HFFc6 (cell line): ENCODE measurements at regions not wholly inside any gene's neighbourhood (a gene's known extent, or its start where the extent isn't known, plus 50 kb on each side); places are given as distances from the start of the nearest gene placed in this dataset.
A peak's percentile ranks its signal among the peaks of the same experiment; 100 is the strongest.
"Not testable (repeated sequence)": the region's sequence is repeated elsewhere in the genome, so short reads cannot be mapped to it uniquely, and the experiment has no call there.

Experiments
- DNase-seq: peaks from one replicate; pipeline ENCODE4 v3.0.0-alpha.2; 2018
- H3K27ac Mint-ChIP-seq: 2 replicates; pipeline ENCODE4 v1.8.0; 2020; ENCODE audit warnings: mild to moderate bottlenecking, mixed read lengths
- H3K27me3 Mint-ChIP-seq: 2 replicates; pipeline ENCODE4 v1.8.0; 2021; ENCODE audit warnings: mild to moderate bottlenecking, moderate library complexity, mixed read lengths; ENCODE audit not compliant: insufficient read depth
- H3K36me3 Mint-ChIP-seq: 2 replicates; pipeline ENCODE4 v1.8.0; 2021; ENCODE audit warnings: low read depth, mixed read lengths
- H3K4me1 Mint-ChIP-seq: 2 replicates; pipeline ENCODE4 v1.8.0; 2020; ENCODE audit warnings: low read depth, mixed read lengths
- H3K4me3 Mint-ChIP-seq: 2 replicates; pipeline ENCODE4 v1.8.0; 2020; ENCODE audit warnings: mild to moderate bottlenecking, moderate library complexity, mixed read lengths
- H3K9me3 Mint-ChIP-seq: 2 replicates; pipeline ENCODE4 v1.8.0; 2020; ENCODE audit warnings: mild to moderate bottlenecking, mixed read lengths
- TF ChIP-seq, protein P1 (sequence below): fragments of 200-600 bp; sonication (generic); IDR thresholded peaks from 2 replicates; pipeline ENCODE4 v1.5.0; 2021; ENCODE audit warnings: antibody characterized with exemption, mild to moderate bottlenecking

DNA sequence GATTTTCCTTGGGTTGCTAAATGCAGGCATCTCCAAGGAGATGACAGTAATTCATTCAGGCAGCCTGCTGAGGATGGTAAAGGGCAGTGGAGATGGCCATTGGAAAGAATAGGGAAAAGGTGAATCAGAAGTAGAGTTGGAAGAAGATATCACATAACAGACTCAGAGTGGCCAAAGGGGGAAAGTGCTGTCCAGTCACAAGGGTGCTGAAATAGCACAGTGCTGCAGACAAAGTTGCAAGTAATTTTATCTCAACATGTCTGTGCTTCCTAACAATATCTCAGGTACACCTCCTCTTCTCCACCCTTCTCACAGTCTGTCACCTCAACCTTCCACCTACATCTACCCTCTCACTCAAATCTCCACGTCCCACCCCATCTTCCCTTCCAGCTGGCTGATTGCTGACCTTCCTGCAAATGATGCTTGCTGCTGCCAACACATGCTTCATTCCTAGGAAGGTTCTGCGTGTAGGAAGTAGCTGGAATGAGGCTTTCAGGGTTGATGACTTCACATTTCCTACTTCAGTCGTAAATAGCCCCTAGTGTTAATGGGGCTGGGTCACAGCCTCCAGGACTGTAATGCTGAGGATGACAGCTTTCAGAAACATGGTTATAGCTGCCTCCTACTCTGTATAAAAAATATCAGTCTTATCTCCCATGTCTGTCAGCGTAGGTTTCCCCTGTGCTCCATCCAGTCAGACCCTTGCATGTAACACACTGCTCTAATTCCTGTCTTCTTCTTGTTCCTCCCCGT, 123.9 kb downstream of the CTNND1 start:
- peak; percentile 22 for DNase-seq
- TF ChIP-seq, protein P1, sequence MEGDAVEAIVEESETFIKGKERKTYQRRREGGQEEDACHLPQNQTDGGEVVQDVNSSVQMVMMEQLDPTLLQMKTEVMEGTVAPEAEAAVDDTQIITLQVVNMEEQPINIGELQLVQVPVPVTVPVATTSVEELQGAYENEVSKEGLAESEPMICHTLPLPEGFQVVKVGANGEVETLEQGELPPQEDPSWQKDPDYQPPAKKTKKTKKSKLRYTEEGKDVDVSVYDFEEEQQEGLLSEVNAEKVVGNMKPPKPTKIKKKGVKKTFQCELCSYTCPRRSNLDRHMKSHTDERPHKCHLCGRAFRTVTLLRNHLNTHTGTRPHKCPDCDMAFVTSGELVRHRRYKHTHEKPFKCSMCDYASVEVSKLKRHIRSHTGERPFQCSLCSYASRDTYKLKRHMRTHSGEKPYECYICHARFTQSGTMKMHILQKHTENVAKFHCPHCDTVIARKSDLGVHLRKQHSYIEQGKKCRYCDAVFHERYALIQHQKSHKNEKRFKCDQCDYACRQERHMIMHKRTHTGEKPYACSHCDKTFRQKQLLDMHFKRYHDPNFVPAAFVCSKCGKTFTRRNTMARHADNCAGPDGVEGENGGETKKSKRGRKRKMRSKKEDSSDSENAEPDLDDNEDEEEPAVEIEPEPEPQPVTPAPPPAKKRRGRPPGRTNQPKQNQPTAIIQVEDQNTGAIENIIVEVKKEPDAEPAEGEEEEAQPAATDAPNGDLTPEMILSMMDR, result no peak
- no peaks in the 10 kb centered on the region for H3K9me3 Mint-ChIP-seq
- H3K36me3 Mint-ChIP-seq, result no peaks in the 10 kb centered on the region
- no peaks in the 10 kb centered on the region for H3K4me1 Mint-ChIP-seq
- no peaks in the 10 kb centered on the region; the same call in 1 of the 2 replicates for H3K27me3 Mint-ChIP-seq
- no peak overlapping the region for H3K27ac Mint-ChIP-seq
- no peak overlapping the region for H3K4me3 Mint-ChIP-seq

DNA sequence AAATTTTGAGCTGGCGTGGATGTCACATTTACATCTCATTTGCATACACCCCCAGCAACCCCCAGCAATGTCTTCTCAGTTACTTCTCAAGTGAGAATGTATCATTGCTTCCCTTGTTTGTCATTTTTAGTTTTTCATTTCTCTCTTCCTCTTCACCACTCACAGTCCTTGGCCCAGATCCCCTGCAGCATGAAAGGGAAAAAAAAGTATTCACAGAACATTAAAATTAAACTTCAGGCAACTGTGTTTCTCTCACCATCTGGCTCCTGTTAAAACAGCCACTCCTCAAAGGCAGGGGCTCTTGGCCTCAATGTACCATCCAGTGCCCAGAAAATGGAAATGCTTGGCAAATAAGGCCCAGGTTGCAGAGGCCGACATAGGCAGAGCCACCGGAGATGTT, 126.8 kb downstream of the CTNND1 start:
- no peaks in the 10 kb centered on the region for H3K4me1 Mint-ChIP-seq
- no peak for DNase-seq
- no peak overlapping the region for H3K4me3 Mint-ChIP-seq
- H3K36me3 Mint-ChIP-seq, result no peaks in the 10 kb centered on the region
- H3K27me3 Mint-ChIP-seq, result no peaks in the 10 kb centered on the region
- no peaks in the 10 kb centered on the region for H3K9me3 Mint-ChIP-seq
- no peak overlapping the region for H3K27ac Mint-ChIP-seq
- TF ChIP-seq, protein P1, result no peak

DNA sequence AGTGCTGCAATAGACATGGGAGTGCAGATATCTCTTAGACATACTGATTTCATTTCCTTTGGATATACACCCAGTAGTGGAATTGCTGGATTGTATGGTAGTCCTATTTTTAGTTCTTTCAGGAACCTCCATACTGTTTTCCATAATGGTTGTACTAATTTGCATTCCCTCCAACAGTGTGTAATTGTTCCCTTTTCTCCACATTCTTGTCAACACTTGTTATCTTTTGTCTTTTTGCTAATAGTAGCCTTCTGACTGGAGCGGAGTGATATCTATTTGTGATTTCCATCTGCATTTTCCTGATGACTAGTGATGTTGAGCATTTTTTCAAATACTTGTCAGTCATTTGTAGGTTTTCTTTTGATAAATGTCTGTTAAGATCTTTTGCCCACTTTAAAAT, 128.9 kb downstream of the CTNND1 start:
- TF ChIP-seq, protein P1, result no peak
- Mint-ChIP-seq H3K27ac (no peak overlapping the region), H3K4me3 (no peak overlapping the region), H3K27me3 (no peaks in the 10 kb centered on the region), H3K36me3 (no peaks in the 10 kb centered on the region), H3K9me3 (no peaks in the 10 kb centered on the region), H3K4me1 (no peaks in the 10 kb centered on the region)
- no peak for DNase-seq

DNA sequence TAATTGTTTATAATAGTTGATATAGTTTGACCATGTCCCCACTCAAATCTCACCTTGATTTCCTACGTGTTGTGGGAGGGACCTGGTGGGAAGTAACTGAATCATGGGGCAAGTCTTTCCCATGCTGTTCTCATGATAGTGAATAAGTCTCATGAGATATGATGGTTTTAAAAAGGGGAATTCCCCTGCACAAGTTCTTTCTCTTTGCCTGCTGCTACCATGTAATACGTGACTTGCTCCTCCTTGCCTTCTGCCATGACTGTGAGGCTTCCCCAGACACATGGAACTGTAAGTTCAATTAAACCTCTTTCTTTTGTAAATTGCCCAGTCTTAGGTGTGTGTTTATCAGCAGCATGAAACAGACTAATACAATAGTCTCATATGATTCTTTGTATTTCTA, 130.5 kb upstream of the OR9Q1 start:
- not testable (repeated sequence) for H3K36me3 Mint-ChIP-seq, H3K4me1 Mint-ChIP-seq, H3K27ac Mint-ChIP-seq, H3K27me3 Mint-ChIP-seq, H3K9me3 Mint-ChIP-seq, DNase-seq, H3K4me3 Mint-ChIP-seq

DNA sequence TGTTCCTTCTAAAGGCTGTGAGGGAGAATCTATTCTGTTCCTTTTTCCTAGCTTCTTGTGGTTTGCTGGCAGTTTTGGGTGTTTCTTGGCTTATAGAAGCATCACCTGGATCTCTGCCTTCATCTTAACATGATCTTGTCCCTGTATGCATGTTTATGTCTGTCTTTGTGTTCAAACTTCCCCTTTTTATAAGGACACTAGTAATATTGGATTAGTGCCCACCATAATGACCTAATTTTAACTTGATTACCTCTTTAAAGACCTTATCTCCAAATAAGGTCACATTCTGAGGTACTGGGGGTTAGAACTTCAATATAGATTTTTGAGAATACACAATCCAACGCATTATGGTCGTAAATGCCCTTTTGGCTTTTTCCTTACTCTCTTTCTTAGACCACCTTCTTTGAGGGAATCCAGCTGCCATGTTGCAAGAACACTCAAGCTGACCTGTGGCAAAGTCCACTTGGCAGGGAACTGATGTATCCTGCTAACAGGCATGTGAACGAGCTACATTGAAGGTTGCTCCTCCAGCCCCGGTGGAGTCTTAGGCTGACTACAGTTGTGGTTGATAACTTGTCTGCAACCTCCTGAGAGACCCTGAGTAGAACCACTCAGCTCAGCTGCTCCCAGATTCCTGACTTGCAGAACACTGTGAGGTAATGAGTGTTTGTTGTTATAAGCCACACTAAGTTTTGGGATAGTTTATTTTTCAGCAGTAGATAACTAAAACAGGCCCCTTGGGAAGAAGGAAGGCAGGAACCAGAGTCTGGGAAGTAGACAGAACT, 127.1 kb upstream of the OR9Q1 start:
- DNase-seq, result no peak
- TF ChIP-seq, protein P1, result no peak
- H3K36me3 Mint-ChIP-seq, result no peaks in the 10 kb centered on the region
- H3K9me3 Mint-ChIP-seq, result no peaks in the 10 kb centered on the region
- H3K27me3 Mint-ChIP-seq, result peaks cover 4% of the 10 kb centered on the region; the same call in 1 of the 2 replicates
- H3K27ac Mint-ChIP-seq, result no peak overlapping the region
- H3K4me1 Mint-ChIP-seq, result no peaks in the 10 kb centered on the region
- no peak overlapping the region for H3K4me3 Mint-ChIP-seq

DNA sequence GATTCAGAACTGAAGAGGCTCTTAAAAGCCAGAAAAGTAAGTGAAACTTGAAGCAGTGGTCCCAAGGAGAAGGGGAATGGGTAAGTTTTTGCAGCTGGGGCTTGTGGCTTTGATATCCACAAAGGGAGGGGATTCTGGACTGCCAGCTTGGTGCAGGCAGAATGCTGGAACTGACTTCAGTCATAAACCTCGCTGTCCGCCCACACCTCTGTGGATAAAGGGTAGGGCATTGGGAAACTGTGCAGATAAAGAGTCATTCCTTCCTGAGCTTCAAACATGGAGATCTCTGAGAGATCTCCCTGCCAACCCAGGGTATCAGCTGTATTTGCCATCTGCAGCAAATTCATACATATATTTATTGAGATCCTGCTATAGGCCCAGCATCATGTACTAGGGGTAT, 124.3 kb upstream of the OR9Q1 start:
- Mint-ChIP-seq H3K4me3 (no peak overlapping the region), H3K27me3 (peaks cover 9% of the 10 kb centered on the region; the same call in 1 of the 2 replicates), H3K4me1 (peaks cover 7% of the 10 kb centered on the region; the same call in 1 of the 2 replicates), H3K36me3 (no peaks in the 10 kb centered on the region), H3K27ac (no peak overlapping the region), H3K9me3 (no peaks in the 10 kb centered on the region)
- no peak for DNase-seq
- TF ChIP-seq, protein P1, result no peak
